ENCODE measurements at regions not wholly inside any gene's neighbourhood (a gene's known extent, or its start where the extent isn't known, plus 50 kb on each side); places are given as distances from the start of the nearest gene placed in this dataset.

GRCh38 chr11:112697391-112698178 lies 263.6 kb upstream of the NCAM1 start:
- no peak for TF ChIP-seq EZH2 (IDR thresholded peaks at IDR 0.05; ENCODE audit: borderline replicate concordance, low read length)
- TF ChIP-seq, protein P1, sequence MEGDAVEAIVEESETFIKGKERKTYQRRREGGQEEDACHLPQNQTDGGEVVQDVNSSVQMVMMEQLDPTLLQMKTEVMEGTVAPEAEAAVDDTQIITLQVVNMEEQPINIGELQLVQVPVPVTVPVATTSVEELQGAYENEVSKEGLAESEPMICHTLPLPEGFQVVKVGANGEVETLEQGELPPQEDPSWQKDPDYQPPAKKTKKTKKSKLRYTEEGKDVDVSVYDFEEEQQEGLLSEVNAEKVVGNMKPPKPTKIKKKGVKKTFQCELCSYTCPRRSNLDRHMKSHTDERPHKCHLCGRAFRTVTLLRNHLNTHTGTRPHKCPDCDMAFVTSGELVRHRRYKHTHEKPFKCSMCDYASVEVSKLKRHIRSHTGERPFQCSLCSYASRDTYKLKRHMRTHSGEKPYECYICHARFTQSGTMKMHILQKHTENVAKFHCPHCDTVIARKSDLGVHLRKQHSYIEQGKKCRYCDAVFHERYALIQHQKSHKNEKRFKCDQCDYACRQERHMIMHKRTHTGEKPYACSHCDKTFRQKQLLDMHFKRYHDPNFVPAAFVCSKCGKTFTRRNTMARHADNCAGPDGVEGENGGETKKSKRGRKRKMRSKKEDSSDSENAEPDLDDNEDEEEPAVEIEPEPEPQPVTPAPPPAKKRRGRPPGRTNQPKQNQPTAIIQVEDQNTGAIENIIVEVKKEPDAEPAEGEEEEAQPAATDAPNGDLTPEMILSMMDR (conservative IDR thresholded peaks at IDR 0.05 in 1 of 2, IDR thresholded peaks at IDR 0.05 in 1 of 2; ENCODE audit: extremely low read depth in 1 of 2, insufficient read depth in 1 of 2, low read depth in 1 of 2, low read length in 2 of 2): peak; percentile 13 to 25
